Endothelial cell of umbilical vein (primary cell): ENCODE measurements at regions not wholly inside any gene's neighbourhood (a gene's known extent, or its start where the extent isn't known, plus 50 kb on each side); places are given as distances from the start of the nearest gene placed in this dataset.

Experiments
- BruUV-seq: library from RNA; stranded (reverse); fragments of 400-500 nt; replicated peaks from 2 replicates; lab custom pipeline; 2021; lab: Mats Ljungman, UMichigan
- CTCF ChIA-PET: fragments of 300-600, 350-600 bp; sonication (Branson Sonifier 250); formaldehyde crosslinking; loops from one replicate; lab custom pipeline; 2021; ENCODE audit warnings: antibody characterized with exemption, inconsistent platforms; lab: Charles Lee
- POLR2A ChIA-PET: fragments of 300-600, 350-600 bp; sonication (Branson Sonifier 250); formaldehyde crosslinking; loops from one replicate; lab custom pipeline; 2021; ENCODE audit warnings: antibody characterized with exemption, inconsistent platforms; lab: Charles Lee
- DNase-seq: peaks from one replicate; pipeline ENCODE4 v3.0.0-alpha.2; 2011; ENCODE audit warnings: low read depth, low spot score
- FAIRE-seq: peaks from 2 replicates; lab custom pipeline; 2011; peaks lifted over from hg19 to GRCh38; lab: Jason Lieb, UNC
- H2AFZ ChIP-seq: 2 replicates; pipeline ENCODE4 v1.6.0; 2012; ENCODE audit warnings: low read depth, low read length, control low read depth, inconsistent platforms
- H3K27ac ChIP-seq: 2 replicates; pipeline ENCODE4 v1.5.1; 2011; ENCODE audit warnings: low read depth, mild to moderate bottlenecking, control low read depth, low read length, moderate library complexity; ENCODE audit not compliant: insufficient read depth
- H3K27me3 ChIP-seq, 2 experiments: 2 replicates each; pipeline versions ENCODE4 v1.6.0 to v1.6.1; 2011; ENCODE audit warnings: low read length in 2 of 2, mixed read lengths in 1 of 2; ENCODE audit not compliant: control insufficient read depth in 2 of 2, insufficient read depth in 2 of 2
- H3K36me3 ChIP-seq, 2 experiments: 2 replicates in 1 of 2; 3 replicates in 1 of 2; pipeline ENCODE4 v1.5.1; 2011; ENCODE audit warnings: low read length in 2 of 2, mild to moderate bottlenecking in 1 of 2, moderate library complexity in 1 of 2; ENCODE audit not compliant: control insufficient read depth in 2 of 2, insufficient read depth in 2 of 2; ENCODE audit errors: extremely low read depth in 1 of 2
- H3K4me1 ChIP-seq: 3 replicates; pipeline ENCODE4 v1.5.1; 2011; ENCODE audit warnings: mild to moderate bottlenecking, low read length; ENCODE audit not compliant: control insufficient read depth, insufficient read depth; ENCODE audit errors: extremely low read depth
- H3K4me2 ChIP-seq: 2 replicates; pipeline ENCODE4 v1.6.1; 2011; ENCODE audit warnings: low read length, control low read depth, mixed read lengths; ENCODE audit not compliant: insufficient read depth
- H3K4me3 ChIP-seq, 3 experiments: fragments of 200-600 bp in 1 of 3; sonication (generic), shearing (Covaris generic) in 1 of 3; replicated peaks in 1 of 3; 2 replicates each; pipeline ENCODE4 v1.5.1; 2011 to 2016; ENCODE audit warnings: control low read depth in 3 of 3, low read length in 3 of 3, mild to moderate bottlenecking in 2 of 3, inconsistent platforms in 1 of 3, low read depth in 1 of 3, moderate library complexity in 1 of 3; ENCODE audit not compliant: insufficient read depth in 1 of 3
- H3K79me2 ChIP-seq: 2 replicates; pipeline ENCODE4 v1.6.0; 2012; ENCODE audit warnings: low read length, inconsistent platforms; ENCODE audit not compliant: control insufficient read depth, insufficient read depth
- H3K9ac ChIP-seq: replicated peaks from 2 replicates; pipeline ENCODE3; 2011; ENCODE audit warnings: low read length, control low read depth; ENCODE audit not compliant: insufficient read depth; ENCODE audit errors: extremely low read depth
- H3K9me1 ChIP-seq: replicated peaks from 3 replicates; pipeline ENCODE4 v1.6.0; 2011; ENCODE audit warnings: mild to moderate bottlenecking, low read length; ENCODE audit not compliant: control insufficient read depth, insufficient read depth; ENCODE audit errors: extremely low read depth
- H3K9me3 ChIP-seq: replicated peaks from 2 replicates; pipeline ENCODE4 v1.5.1; 2012; ENCODE audit warnings: low read length, inconsistent platforms; ENCODE audit not compliant: control insufficient read depth, insufficient read depth
- H4K20me1 ChIP-seq: replicated peaks from 2 replicates; pipeline ENCODE3; 2011; ENCODE audit warnings: mild to moderate bottlenecking, low read length; ENCODE audit not compliant: control insufficient read depth, insufficient read depth; ENCODE audit errors: extremely low read depth
- EZH2 ChIP-seq: IDR thresholded peaks from 2 replicates; pipeline ENCODE4 v1.6.1; 2012; ENCODE audit warnings: borderline replicate concordance, low read depth, mild to moderate bottlenecking, moderate library complexity, low read length, inconsistent platforms; ENCODE audit not compliant: severe bottlenecking
- FOS ChIP-seq: IDR thresholded peaks from 2 replicates; pipeline ENCODE4 v1.6.1; 2011; ENCODE audit warnings: mild to moderate bottlenecking, low read length, moderate library complexity, borderline replicate concordance; ENCODE audit not compliant: insufficient read depth
- GATA2 ChIP-seq: IDR thresholded peaks from 2 replicates; pipeline ENCODE4 v1.7.0; 2011; ENCODE audit warnings: low read depth, mild to moderate bottlenecking, moderate library complexity, mixed read lengths, low read length; ENCODE audit not compliant: insufficient read length, insufficient read depth
- JUN ChIP-seq: IDR thresholded peaks from 2 replicates; pipeline ENCODE4 v1.6.1; 2011; ENCODE audit warnings: borderline replicate concordance, low read depth; ENCODE audit not compliant: insufficient read length, insufficient read depth
- MYC ChIP-seq: IDR thresholded peaks from one replicate; pipeline ENCODE4 v1.6.1; 2011; ENCODE audit warnings: mild to moderate bottlenecking, low read depth, low read length
- POLR2A ChIP-seq: IDR thresholded peaks from 2 replicates; pipeline ENCODE4 v1.6.1; 2012; ENCODE audit warnings: low read depth, mild to moderate bottlenecking, control low read depth, low read length
- POLR2AphosphoS5 ChIP-seq: IDR thresholded peaks from 2 replicates; pipeline ENCODE4 v1.6.1; 2012; ENCODE audit warnings: low read depth, mild to moderate bottlenecking, control low read depth, low read length, moderate library complexity; ENCODE audit not compliant: insufficient read depth
- dilution Hi-C: fragments of 300-500 bp; cut with MboI; formaldehyde crosslinking; loops from one replicate; pipeline ENCODE4 v1.15.0; 2019; ENCODE audit warnings: low sequenced_read_pairs; ENCODE audit not compliant: extremely low pct_ligation_motif_present
- intact Hi-C: fragments of 100-400 bp; cut with micrococcal nuclease; formaldehyde crosslinking; loops from one replicate; pipeline ENCODE4 v1.10.0; 2022
- TF ChIP-seq, protein P1 (sequence below): IDR thresholded peaks from 2 replicates; pipeline ENCODE4 v1.6.1; 2011; ENCODE audit not compliant: insufficient read depth, insufficient read length
- TF ChIP-seq, protein P2 (sequence below), 2 donors: IDR thresholded peaks; 1 replicate in 1 of 2; 2 replicates in 1 of 2; pipeline ENCODE4 v1.5.1; 2011; ENCODE audit warnings: low read length in 2 of 2, mild to moderate bottlenecking in 2 of 2, moderate library complexity in 2 of 2, control low read depth in 1 of 2, inconsistent platforms in 1 of 2, low read depth in 1 of 2; ENCODE audit not compliant: insufficient read depth in 1 of 2; ENCODE audit errors: extremely low read depth in 1 of 2

GRCh38 chr3:105152987-105153386, 213.7 kb upstream of the ALCAM start:
- Histone ChIP-seq H3K4me3 (no peak overlapping the region), H3K9ac (no peak overlapping the region), H3K9me1 (no peaks in the 10 kb centered on the region), H3K27me3 (no peaks in the 10 kb centered on the region), H4K20me1 (no peaks in the 10 kb centered on the region), H3K4me2 (no peak overlapping the region), H3K4me1 (no peaks in the 10 kb centered on the region), H3K9me3 (no peaks in the 10 kb centered on the region), H3K79me2 (no peaks in the 10 kb centered on the region), H3K27ac (no peak overlapping the region), H3K36me3 (no peaks in the 10 kb centered on the region), H2AFZ (no peak overlapping the region)
- intact Hi-C loops, result no loop called here
- POLR2A ChIA-PET, result no interaction called here
- TF ChIP-seq GATA2 (no peak), POLR2A (no peak), EZH2 (no peak), JUN (no peak), FOS (no peak), POLR2AphosphoS5 (no peak), MYC (no peak)
- TF ChIP-seq, protein P1, sequence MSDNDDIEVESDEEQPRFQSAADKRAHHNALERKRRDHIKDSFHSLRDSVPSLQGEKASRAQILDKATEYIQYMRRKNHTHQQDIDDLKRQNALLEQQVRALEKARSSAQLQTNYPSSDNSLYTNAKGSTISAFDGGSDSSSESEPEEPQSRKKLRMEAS, result no peak
- TF ChIP-seq, protein P2, sequence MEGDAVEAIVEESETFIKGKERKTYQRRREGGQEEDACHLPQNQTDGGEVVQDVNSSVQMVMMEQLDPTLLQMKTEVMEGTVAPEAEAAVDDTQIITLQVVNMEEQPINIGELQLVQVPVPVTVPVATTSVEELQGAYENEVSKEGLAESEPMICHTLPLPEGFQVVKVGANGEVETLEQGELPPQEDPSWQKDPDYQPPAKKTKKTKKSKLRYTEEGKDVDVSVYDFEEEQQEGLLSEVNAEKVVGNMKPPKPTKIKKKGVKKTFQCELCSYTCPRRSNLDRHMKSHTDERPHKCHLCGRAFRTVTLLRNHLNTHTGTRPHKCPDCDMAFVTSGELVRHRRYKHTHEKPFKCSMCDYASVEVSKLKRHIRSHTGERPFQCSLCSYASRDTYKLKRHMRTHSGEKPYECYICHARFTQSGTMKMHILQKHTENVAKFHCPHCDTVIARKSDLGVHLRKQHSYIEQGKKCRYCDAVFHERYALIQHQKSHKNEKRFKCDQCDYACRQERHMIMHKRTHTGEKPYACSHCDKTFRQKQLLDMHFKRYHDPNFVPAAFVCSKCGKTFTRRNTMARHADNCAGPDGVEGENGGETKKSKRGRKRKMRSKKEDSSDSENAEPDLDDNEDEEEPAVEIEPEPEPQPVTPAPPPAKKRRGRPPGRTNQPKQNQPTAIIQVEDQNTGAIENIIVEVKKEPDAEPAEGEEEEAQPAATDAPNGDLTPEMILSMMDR (IDR thresholded peaks at IDR 0.05; ENCODE audit: extremely low read depth in 1 of 2, insufficient read depth in 1 of 2, low read depth in 1 of 2, low read length in 2 of 2), result no peak
- DNase-seq (no peak), FAIRE-seq (no peak)
- BruUV-seq, result no TSS peak
- CTCF ChIA-PET, result interaction anchor here (1.2 to 1.5 kb wide), 3 partner anchors 9 to 12 kb away, joined by 4 read pairs; no protein-coding TSS in a partner anchor
- dilution Hi-C loops, result no loop called here
